CD4-positive, alpha-beta T cell (primary cell): ENCODE measurements at regions not wholly inside any gene's neighbourhood (a gene's known extent, or its start where the extent isn't known, plus 50 kb on each side); places are given as distances from the start of the nearest gene placed in this dataset.
A peak's percentile ranks its signal among the peaks of the same experiment; 100 is the strongest.

Experiments
- ATAC-seq: fragments of 200-7000 bp; cut with Tn5 transposase; one replicate; pipeline ENCODE4 v1.10.0; 2022; ENCODE audit warnings: mild to moderate bottlenecking; ENCODE audit not compliant: poor library complexity
- CTCF ChIA-PET: fragments of 350-600 bp; sonication (Branson Sonifier 250); formaldehyde crosslinking; loops from one replicate; lab custom pipeline; 2021; ENCODE audit warnings: antibody characterized with exemption, inconsistent platforms; lab: Charles Lee
- POLR2A ChIA-PET: fragments of 350-600 bp; sonication (Branson Sonifier 250); formaldehyde crosslinking; loops from one replicate; lab custom pipeline; 2021; ENCODE audit warnings: antibody characterized with exemption, inconsistent platforms; lab: Charles Lee
- DNase-seq, 14 experiments: peaks; one replicate each; pipeline ENCODE4 v3.0.0-alpha.2; 2013 to 2020; ENCODE audit warnings: mixed read lengths in 2 of 14
- H3K27ac ChIP-seq, 2 donors: one replicate each; pipeline versions ENCODE4 v1.5.1 to v1.7.0; 2013; ENCODE audit warnings: low read length in 2 of 2, low read depth in 1 of 2, mild to moderate bottlenecking in 1 of 2
- H3K27me3 ChIP-seq, 2 experiments: 1 replicate in 1 of 2; 2 replicates in 1 of 2; pipeline versions ENCODE4 v1.6.1 to v1.7.0; 2013; ENCODE audit warnings: low read length in 2 of 2, control low read depth in 1 of 2, mild to moderate bottlenecking in 1 of 2, moderate library complexity in 1 of 2; ENCODE audit not compliant: insufficient read depth in 2 of 2, control insufficient read depth in 1 of 2
- H3K36me3 ChIP-seq: one replicate; pipeline ENCODE4 v1.6.1; 2013; ENCODE audit warnings: low read length, control low read depth; ENCODE audit not compliant: insufficient read depth
- H3K4me1 ChIP-seq: one replicate; pipeline ENCODE4 v1.6.1; 2013; ENCODE audit warnings: low read length, control low read depth; ENCODE audit not compliant: insufficient read depth
- H3K4me3 ChIP-seq: one replicate; pipeline ENCODE4 v1.5.1; 2013; ENCODE audit warnings: mild to moderate bottlenecking, low read length, moderate library complexity
- H3K9me3 ChIP-seq, 2 experiments: 1 replicate in 1 of 2; 2 replicates in 1 of 2; pipeline versions ENCODE4 v1.6.1 to v1.7.0; 2013; ENCODE audit warnings: low read length in 2 of 2, mild to moderate bottlenecking in 2 of 2, control low read depth in 1 of 2, moderate library complexity in 1 of 2; ENCODE audit not compliant: control insufficient read depth in 1 of 2, insufficient read depth in 1 of 2
- H3K27ac Mint-ChIP-seq: one replicate; pipeline ENCODE4 v1.8.0; 2020; ENCODE audit warnings: mixed read lengths
- H3K27me3 Mint-ChIP-seq: one replicate; pipeline ENCODE4 v1.8.0; 2021; ENCODE audit warnings: mixed read lengths
- H3K36me3 Mint-ChIP-seq: one replicate; pipeline ENCODE4 v1.8.0; 2021; ENCODE audit warnings: low read depth, mixed read lengths
- H3K4me1 Mint-ChIP-seq: one replicate; pipeline ENCODE4 v1.8.0; 2021; ENCODE audit warnings: low read depth, mixed read lengths
- H3K4me3 Mint-ChIP-seq: one replicate; pipeline ENCODE4 v1.8.0; 2020; ENCODE audit warnings: mild to moderate bottlenecking, mixed read lengths
- H3K9me3 Mint-ChIP-seq: one replicate; pipeline ENCODE4 v1.8.0; 2020; ENCODE audit warnings: mixed read lengths
- intact Hi-C, 2 experiments: fragments of 100-400 bp; cut with DNase I in 1 of 2; cut with micrococcal nuclease in 1 of 2; formaldehyde crosslinking; loops; one replicate each; pipeline versions ENCODE4 v1.15.1 to v1.9.0; 2023 to 2025; cut with DNase I, micrococcal nuclease
- TF ChIP-seq, protein P1 (sequence below): fragments of 200-600 bp; IDR thresholded peaks from one replicate; pipeline ENCODE4 v1.8.0; 2022; ENCODE audit warnings: antibody characterized with exemption, mild to moderate bottlenecking

DNA sequence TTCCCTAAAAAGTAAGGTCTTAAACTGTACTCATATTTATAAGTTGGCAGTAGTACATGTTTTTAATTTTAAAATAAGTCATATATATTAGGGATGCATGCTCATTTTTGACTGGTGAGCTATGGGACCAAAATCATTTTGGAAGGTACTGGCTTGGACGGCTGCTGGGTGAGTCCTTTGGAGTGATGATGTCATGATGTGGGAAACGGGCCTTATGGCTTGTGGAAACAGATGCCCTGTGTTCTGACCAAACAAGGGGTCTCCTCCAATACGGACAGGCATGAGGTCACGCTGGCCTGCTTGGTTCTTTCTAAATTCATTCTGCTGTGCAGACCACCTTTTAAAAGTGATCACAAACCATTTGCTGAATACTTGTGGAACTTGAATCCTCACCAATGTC, 109.2 kb upstream of the MGAT5 start:
- DNase-seq (no peak), ATAC-seq (no peak)
- H3K4me3 ChIP-seq, result no peak overlapping the region
- H3K27me3 ChIP-seq, result no peaks in the 10 kb centered on the region
- POLR2A ChIA-PET, result no interaction called here
- peaks cover 86% of the 10 kb centered on the region for H3K4me1 Mint-ChIP-seq
- intact Hi-C loops, result no loop called here
- TF ChIP-seq, protein P1, sequence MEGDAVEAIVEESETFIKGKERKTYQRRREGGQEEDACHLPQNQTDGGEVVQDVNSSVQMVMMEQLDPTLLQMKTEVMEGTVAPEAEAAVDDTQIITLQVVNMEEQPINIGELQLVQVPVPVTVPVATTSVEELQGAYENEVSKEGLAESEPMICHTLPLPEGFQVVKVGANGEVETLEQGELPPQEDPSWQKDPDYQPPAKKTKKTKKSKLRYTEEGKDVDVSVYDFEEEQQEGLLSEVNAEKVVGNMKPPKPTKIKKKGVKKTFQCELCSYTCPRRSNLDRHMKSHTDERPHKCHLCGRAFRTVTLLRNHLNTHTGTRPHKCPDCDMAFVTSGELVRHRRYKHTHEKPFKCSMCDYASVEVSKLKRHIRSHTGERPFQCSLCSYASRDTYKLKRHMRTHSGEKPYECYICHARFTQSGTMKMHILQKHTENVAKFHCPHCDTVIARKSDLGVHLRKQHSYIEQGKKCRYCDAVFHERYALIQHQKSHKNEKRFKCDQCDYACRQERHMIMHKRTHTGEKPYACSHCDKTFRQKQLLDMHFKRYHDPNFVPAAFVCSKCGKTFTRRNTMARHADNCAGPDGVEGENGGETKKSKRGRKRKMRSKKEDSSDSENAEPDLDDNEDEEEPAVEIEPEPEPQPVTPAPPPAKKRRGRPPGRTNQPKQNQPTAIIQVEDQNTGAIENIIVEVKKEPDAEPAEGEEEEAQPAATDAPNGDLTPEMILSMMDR, result no peak
- peaks cover 54% of the 10 kb centered on the region for H3K4me1 ChIP-seq
- no peaks in the 10 kb centered on the region for H3K9me3 ChIP-seq
- no peak overlapping the region for H3K27ac ChIP-seq
- H3K27ac Mint-ChIP-seq, result peak overlapping the region; percentile 56
- no peaks in the 10 kb centered on the region for H3K27me3 Mint-ChIP-seq
- H3K36me3 ChIP-seq, result peaks cover 11% of the 10 kb centered on the region
- peaks cover 23% of the 10 kb centered on the region for H3K36me3 Mint-ChIP-seq
- no peak overlapping the region for H3K4me3 Mint-ChIP-seq
- no peaks in the 10 kb centered on the region for H3K9me3 Mint-ChIP-seq
- CTCF ChIA-PET, result no interaction called here

DNA sequence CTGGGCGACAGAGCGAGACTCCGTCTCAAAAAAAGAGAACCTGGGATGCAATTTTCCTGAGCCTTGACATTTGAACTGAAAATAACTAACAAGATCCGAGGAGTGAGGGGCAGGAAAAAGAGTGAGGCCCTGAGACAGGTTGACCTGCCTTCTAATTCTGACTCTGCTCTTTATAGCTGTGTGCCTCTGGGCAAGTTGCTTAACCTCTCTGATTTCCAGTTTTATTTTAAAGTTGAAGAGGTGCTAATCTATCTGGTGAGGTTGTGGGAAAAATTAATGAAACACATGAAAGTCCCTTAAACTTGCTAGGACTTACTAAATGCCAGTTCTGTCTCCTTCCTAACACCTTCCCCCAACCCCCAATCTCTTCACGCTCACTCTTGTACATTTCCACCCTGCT, 108.4 kb upstream of the MGAT5 start:
- Mint-ChIP-seq H3K9me3 (no peaks in the 10 kb centered on the region), H3K36me3 (peaks cover 32% of the 10 kb centered on the region), H3K4me1 (peaks cover 86% of the 10 kb centered on the region), H3K27ac (peak overlapping the region; percentile 45), H3K27me3 (no peaks in the 10 kb centered on the region), H3K4me3 (no peak overlapping the region)
- intact Hi-C loops, result no loop called here
- TF ChIP-seq, protein P1, result no peak
- H3K27me3 ChIP-seq, result no peaks in the 10 kb centered on the region
- no peak overlapping the region for H3K27ac ChIP-seq
- no peaks in the 10 kb centered on the region for H3K9me3 ChIP-seq
- peaks cover 49% of the 10 kb centered on the region for H3K4me1 ChIP-seq
- no peak overlapping the region for H3K4me3 ChIP-seq
- peaks cover 13% of the 10 kb centered on the region for H3K36me3 ChIP-seq
- no peak for DNase-seq
- ChIA-PET POLR2A (no interaction called here), CTCF (no interaction called here)
- ATAC-seq, result no peak

DNA sequence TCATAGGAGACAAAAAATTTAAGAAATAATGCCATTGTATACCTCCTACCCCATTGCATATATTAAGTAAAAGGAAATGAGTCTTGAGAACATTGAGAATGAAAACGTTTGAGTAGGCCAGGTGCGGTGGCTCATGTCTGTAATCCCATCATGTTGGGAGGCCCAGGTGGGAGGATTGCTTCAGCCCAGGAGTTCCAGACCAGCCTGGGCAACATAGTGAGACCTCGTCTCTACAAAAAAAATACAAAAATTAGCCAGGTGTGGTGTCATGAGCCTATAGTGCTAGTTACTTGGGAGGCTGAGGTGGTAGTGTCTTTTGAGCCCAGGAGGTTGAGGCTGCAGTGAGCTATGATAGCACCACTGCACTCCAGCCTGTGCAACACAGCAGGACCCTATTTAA, 107.7 kb upstream of the MGAT5 start:
- Mint-ChIP-seq H3K27me3 (no peaks in the 10 kb centered on the region), H3K9me3 (no peaks in the 10 kb centered on the region), H3K4me1 (peaks cover 84% of the 10 kb centered on the region), H3K36me3 (peaks cover 37% of the 10 kb centered on the region), H3K27ac (peak overlapping the region; percentile 45), H3K4me3 (no peak overlapping the region)
- DNase-seq, result no peak
- peaks cover 43% of the 10 kb centered on the region for H3K4me1 ChIP-seq
- H3K9me3 ChIP-seq, result peaks cover 0 to 4% of the 10 kb centered on the region in 2 experiments
- no peak overlapping the region for H3K27ac ChIP-seq
- TF ChIP-seq, protein P1, result no peak
- H3K36me3 ChIP-seq, result peaks cover 16% of the 10 kb centered on the region
- ATAC-seq, result no peak
- CTCF ChIA-PET, result interaction anchor here (1.4 kb wide), 1 partner anchor 11 kb away, joined by 3 read pairs; no protein-coding TSS in a partner anchor
- POLR2A ChIA-PET, result interaction anchor here (1.0 kb wide), 1 partner anchor 19 kb away, joined by 3 read pairs; no protein-coding TSS in a partner anchor
- intact Hi-C loops, result no loop called here
- H3K27me3 ChIP-seq, result no peaks in the 10 kb centered on the region
- H3K4me3 ChIP-seq, result no peak overlapping the region
